ENCODE measurements at regions not wholly inside any gene's neighbourhood (a gene's known extent, or its start where the extent isn't known, plus 50 kb on each side); places are given as distances from the start of the nearest gene placed in this dataset.

DNA sequence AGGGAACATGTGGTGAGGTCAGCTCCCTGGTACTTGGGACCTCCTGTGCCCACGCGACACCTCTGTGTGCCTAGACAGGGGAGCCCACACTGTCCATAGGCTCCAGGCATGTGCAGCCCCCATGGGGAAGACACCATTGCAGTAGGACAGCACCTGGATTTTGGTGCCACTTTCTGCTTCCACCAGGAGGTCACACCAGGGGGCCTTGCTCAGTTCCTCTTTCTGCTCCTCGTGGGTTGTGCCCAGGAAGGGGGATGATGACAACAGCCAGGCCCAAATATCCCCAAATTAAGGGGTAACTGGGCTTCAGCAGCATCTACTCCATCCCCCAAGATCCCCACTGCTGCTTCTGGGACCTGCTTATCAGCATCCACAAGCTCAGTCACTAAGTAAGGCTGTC is 358.2 kb upstream of the KAZN start:
- POLR2A ChIA-PET (ENCODE audit: unreplicated experiment): no interaction called here
- Histone ChIP-seq H3K9ac (ENCODE audit: low read length) (no peak overlapping the region), H3K36me3 (ENCODE audit: low read depth, low read length) (no peaks in the 10 kb centered on the region), H3K4me3 (ENCODE audit: low read length) (no peak overlapping the region), H3K27me3 (ENCODE audit: low read length) (no peaks in the 10 kb centered on the region), H3K27ac (ENCODE audit: low read length) (no peak overlapping the region), H2AFZ (ENCODE audit: low read length) (no peak overlapping the region), H3K79me2 (ENCODE audit: low read length) (no peaks in the 10 kb centered on the region), H3F3A (ENCODE audit: low read length, unreplicated experiment) (no peaks in the 10 kb centered on the region), H3K4me2 (ENCODE audit: low read length) (no peak overlapping the region), H3K4me1 (ENCODE audit: insufficient read depth, low read length) (no peaks in the 10 kb centered on the region), H3K9me2 (replicated peaks; ENCODE audit: low read length) (no peaks in the 10 kb centered on the region), H4K20me1 (ENCODE audit: low read length) (no peaks in the 10 kb centered on the region), H3K9me3 (ENCODE audit: low read length) (no peaks in the 10 kb centered on the region)
- CTCF ChIA-PET: no interaction called here
- intact Hi-C loops (cut with micrococcal nuclease): no loop called here
- ATAC-seq: no peak
- no TSS peak for BruUV-seq (replicated peaks)
- TF ChIP-seq CTCF (conservative IDR thresholded peaks at IDR 0.05; ENCODE audit: low read depth, low read length) (no peak), EZH2phosphoT487 (IDR thresholded peaks at IDR 0.05; ENCODE audit: borderline replicate concordance, low read length) (no peak), EZH2 (IDR thresholded peaks at IDR 0.05; ENCODE audit: low read length, unreplicated experiment) (no peak)
- no peak for DNase-seq

DNA sequence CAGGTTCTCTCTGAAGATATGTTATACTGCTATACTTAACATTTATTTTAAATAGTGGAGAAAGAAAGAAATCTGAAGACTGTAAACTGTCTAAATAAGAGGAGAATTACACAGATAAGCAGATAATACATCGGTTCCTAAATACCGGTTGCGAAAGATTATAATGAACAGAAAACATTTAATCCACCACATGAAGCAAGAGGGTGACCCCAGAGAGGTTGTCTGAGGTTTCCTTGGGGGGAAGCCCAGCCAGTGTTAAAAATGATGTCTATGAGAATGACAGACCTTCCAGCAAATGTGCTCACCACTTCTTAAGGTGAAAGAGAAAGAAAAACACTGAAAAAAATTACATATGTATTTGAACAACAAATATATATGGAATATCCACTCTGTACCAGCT is 356.4 kb upstream of the KAZN start:
- Histone ChIP-seq H2AFZ (ENCODE audit: low read length) (no peak overlapping the region), H3F3A (ENCODE audit: low read length, unreplicated experiment) (no peaks in the 10 kb centered on the region), H3K4me3 (ENCODE audit: low read length) (no peak overlapping the region), H3K9ac (ENCODE audit: low read length) (no peak overlapping the region), H3K4me1 (ENCODE audit: insufficient read depth, low read length) (no peaks in the 10 kb centered on the region), H4K20me1 (ENCODE audit: low read length) (no peaks in the 10 kb centered on the region), H3K4me2 (ENCODE audit: low read length) (no peak overlapping the region), H3K79me2 (ENCODE audit: low read length) (no peaks in the 10 kb centered on the region), H3K27ac (ENCODE audit: low read length) (no peak overlapping the region), H3K27me3 (ENCODE audit: low read length) (no peaks in the 10 kb centered on the region), H3K9me2 (replicated peaks; ENCODE audit: low read length) (no peaks in the 10 kb centered on the region), H3K9me3 (ENCODE audit: low read length) (no peaks in the 10 kb centered on the region), H3K36me3 (ENCODE audit: low read depth, low read length) (no peaks in the 10 kb centered on the region)
- no peak for ATAC-seq
- ChIA-PET POLR2A (ENCODE audit: unreplicated experiment) (no interaction called here), CTCF (no interaction called here)
- DNase-seq: no peak
- no peak for TF ChIP-seq EZH2phosphoT487 (IDR thresholded peaks at IDR 0.05; ENCODE audit: borderline replicate concordance, low read length)
- intact Hi-C loops (cut with micrococcal nuclease): no loop called here
- no TSS peak for BruUV-seq (replicated peaks)

DNA sequence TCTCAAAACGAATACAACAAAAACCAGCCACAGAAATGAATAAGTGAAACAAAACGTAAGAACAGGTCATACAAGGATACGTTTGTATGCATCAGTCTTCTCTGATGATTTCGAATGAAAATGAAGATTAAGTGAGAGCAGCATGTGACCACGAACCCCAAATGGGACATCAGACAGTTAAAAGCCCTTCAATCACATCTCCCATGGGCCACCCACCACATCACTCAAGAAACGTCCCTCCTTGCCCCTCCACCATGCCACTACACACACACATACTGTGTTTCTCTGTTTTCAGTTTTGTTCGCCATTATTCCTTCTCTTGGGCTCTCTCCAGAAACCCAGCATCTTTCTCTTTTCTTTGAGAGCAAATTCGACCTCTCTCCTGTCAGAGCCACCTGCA is 355.6 kb upstream of the KAZN start:
- Histone ChIP-seq H3K9me3 (ENCODE audit: low read length) (no peaks in the 10 kb centered on the region), H3F3A (ENCODE audit: low read length, unreplicated experiment) (no peaks in the 10 kb centered on the region), H2AFZ (ENCODE audit: low read length) (no peak overlapping the region), H4K20me1 (ENCODE audit: low read length) (no peaks in the 10 kb centered on the region), H3K9ac (ENCODE audit: low read length) (no peak overlapping the region), H3K4me1 (ENCODE audit: insufficient read depth, low read length) (no peaks in the 10 kb centered on the region), H3K27me3 (ENCODE audit: low read length) (no peaks in the 10 kb centered on the region), H3K9me2 (replicated peaks; ENCODE audit: low read length) (no peaks in the 10 kb centered on the region), H3K36me3 (ENCODE audit: low read depth, low read length) (no peaks in the 10 kb centered on the region), H3K4me2 (ENCODE audit: low read length) (no peak overlapping the region), H3K79me2 (ENCODE audit: low read length) (no peaks in the 10 kb centered on the region), H3K27ac (ENCODE audit: low read length) (no peak overlapping the region), H3K4me3 (ENCODE audit: low read length) (no peak overlapping the region)
- ChIA-PET POLR2A (ENCODE audit: unreplicated experiment) (no interaction called here), CTCF (no interaction called here)
- DNase-seq (no peak), ATAC-seq (no peak)
- intact Hi-C loops (cut with micrococcal nuclease): no loop called here
- BruUV-seq (replicated peaks): no TSS peak
- TF ChIP-seq EZH2phosphoT487 (IDR thresholded peaks at IDR 0.05; ENCODE audit: borderline replicate concordance, low read length) (no peak), CTCF (conservative IDR thresholded peaks at IDR 0.05; ENCODE audit: low read depth, low read length) (no peak), EZH2 (IDR thresholded peaks at IDR 0.05; ENCODE audit: low read length, unreplicated experiment) (no peak)
